Liver (tissue), 8 donors: ENCODE measurements at regions not wholly inside any gene's neighbourhood (a gene's known extent, or its start where the extent isn't known, plus 50 kb on each side); places are given as distances from the start of the nearest gene placed in this dataset.

ENCODE experiments used
- DNase-seq: peaks from one replicate; pipeline ENCODE4 v3.0.0-alpha.2; 2017; ENCODE audit warnings: low spot score
- H3K27ac ChIP-seq, 2 donors: one replicate each; pipeline ENCODE4 v1.7.0; 2013; ENCODE audit warnings: inconsistent platforms in 2 of 2, low read length in 2 of 2, control low read depth in 1 of 2, low read depth in 1 of 2, mild to moderate bottlenecking in 1 of 2
- H3K27me3 ChIP-seq, 4 donors: one replicate each; pipeline versions ENCODE4 v1.6.1 to v1.7.0; 2013; ENCODE audit warnings: low read length in 3 of 4, inconsistent platforms in 1 of 4, mild to moderate bottlenecking in 1 of 4, moderate library complexity in 1 of 4; ENCODE audit not compliant: control insufficient read depth in 4 of 4, insufficient read depth in 4 of 4
- H3K36me3 ChIP-seq, 4 donors: one replicate each; pipeline versions ENCODE4 v1.6.1 to v1.7.0; 2013; ENCODE audit warnings: low read length in 3 of 4, mild to moderate bottlenecking in 3 of 4, low read depth in 1 of 4, moderate library complexity in 1 of 4; ENCODE audit not compliant: control insufficient read depth in 4 of 4, insufficient read depth in 3 of 4
- H3K4me1 ChIP-seq, 4 donors: one replicate each; pipeline versions ENCODE4 v1.6.1 to v1.7.0; 2013; ENCODE audit warnings: low read length in 3 of 4, mild to moderate bottlenecking in 3 of 4, moderate library complexity in 1 of 4; ENCODE audit not compliant: control insufficient read depth in 4 of 4, insufficient read depth in 4 of 4
- H3K4me3 ChIP-seq, 3 donors: one replicate each; pipeline versions ENCODE4 v1.6.1 to v1.7.0; 2013; ENCODE audit warnings: low read length in 3 of 3, control low read depth in 1 of 3, low read depth in 1 of 3, mild to moderate bottlenecking in 1 of 3
- H3K9ac ChIP-seq, 2 donors: one replicate each; pipeline ENCODE4 v1.7.0; 2013; ENCODE audit warnings: low read length in 2 of 2, mild to moderate bottlenecking in 2 of 2, moderate library complexity in 2 of 2, control low read depth in 1 of 2, low read depth in 1 of 2
- H3K9me3 ChIP-seq, 4 donors: one replicate each; pipeline versions ENCODE4 v1.6.1 to v1.7.0; 2013; ENCODE audit warnings: low read length in 3 of 4; ENCODE audit not compliant: control insufficient read depth in 4 of 4
- ATF3 ChIP-seq: IDR thresholded peaks from 2 replicates; pipeline ENCODE4 v1.6.1; 2016; ENCODE audit warnings: antibody characterized with exemption
- EGR1 ChIP-seq, 2 donors: IDR thresholded peaks; 2 replicates each; pipeline ENCODE4 v1.6.1; 2016 to 2018; ENCODE audit warnings: antibody characterized with exemption in 2 of 2, low read depth in 2 of 2
- FOXA1 ChIP-seq: IDR thresholded peaks from 2 replicates; pipeline ENCODE4 v1.6.1; 2016; ENCODE audit warnings: antibody characterized with exemption
- FOXA2 ChIP-seq: IDR thresholded peaks from 2 replicates; pipeline ENCODE4 v1.6.1; 2016; ENCODE audit warnings: antibody characterized with exemption
- GABPA ChIP-seq, 2 donors: IDR thresholded peaks in 1 of 2; conservative IDR thresholded peaks in 1 of 2; 2 replicates each; pipeline ENCODE4 v1.6.1; 2016; ENCODE audit warnings: antibody characterized with exemption in 2 of 2, mild to moderate bottlenecking in 1 of 2, moderate library complexity in 1 of 2
- HNF4A ChIP-seq, 2 donors: conservative IDR thresholded peaks; 2 replicates each; pipeline ENCODE4 v1.6.1; 2016; ENCODE audit warnings: antibody characterized with exemption in 2 of 2, mild to moderate bottlenecking in 2 of 2
- HNF4G ChIP-seq: IDR thresholded peaks from 2 replicates; pipeline ENCODE4 v1.6.1; 2016; ENCODE audit warnings: antibody characterized with exemption
- JUND ChIP-seq, 2 donors: IDR thresholded peaks; 2 replicates each; pipeline ENCODE4 v1.6.1; 2016; ENCODE audit warnings: antibody characterized with exemption in 2 of 2
- NR2F2 ChIP-seq: IDR thresholded peaks from 2 replicates; pipeline ENCODE4 v1.6.1; 2016; ENCODE audit warnings: antibody characterized with exemption
- RAD21 ChIP-seq, 2 donors: IDR thresholded peaks; 2 replicates each; pipeline ENCODE4 v1.6.1; 2016; ENCODE audit warnings: antibody characterized with exemption in 2 of 2, mild to moderate bottlenecking in 2 of 2
- RXRA ChIP-seq, 2 donors: IDR thresholded peaks; 2 replicates each; pipeline ENCODE4 v1.6.1; 2017 to 2018; ENCODE audit warnings: antibody characterized with exemption in 2 of 2, mild to moderate bottlenecking in 1 of 2
- SP1 ChIP-seq: IDR thresholded peaks from 2 replicates; pipeline ENCODE4 v1.6.1; 2018; ENCODE audit warnings: antibody characterized with exemption, mild to moderate bottlenecking
- TAF1 ChIP-seq: conservative IDR thresholded peaks from 2 replicates; pipeline ENCODE4 v1.6.1; 2016; ENCODE audit warnings: antibody characterized with exemption, mild to moderate bottlenecking
- YY1 ChIP-seq: IDR thresholded peaks from 2 replicates; pipeline ENCODE4 v1.6.1; 2016; ENCODE audit warnings: antibody characterized with exemption, mild to moderate bottlenecking
- WGBS: extraction: QIAGEN DNeasy Blood & Tissue Kit; methylation state at CpG from one replicate; pipeline ENCODE4 v1.1.7; 2013; 5-methylcytosine and 5-hydroxymethylcytosine counted together
- TF ChIP-seq, protein P1 (sequence below): fragments of 150-350 bp; IDR thresholded peaks from 2 replicates; pipeline ENCODE4 v1.5.1; 2017; ENCODE audit warnings: improper control_type of control experiment, low read depth, low read length; ENCODE audit not compliant: missing input control
- TF ChIP-seq, protein P2 (sequence below): IDR thresholded peaks from 2 replicates; pipeline ENCODE4 v1.6.1; 2016; ENCODE audit warnings: antibody characterized with exemption
- TF ChIP-seq, protein P3 (sequence below): IDR thresholded peaks from 2 replicates; pipeline ENCODE4 v1.6.1; 2016; ENCODE audit warnings: antibody characterized with exemption
- TF ChIP-seq, protein P4 (sequence below): IDR thresholded peaks from 2 replicates; pipeline ENCODE4 v1.6.1; 2016; ENCODE audit warnings: antibody characterized with exemption, mild to moderate bottlenecking
- donor health status: healthy.
- donor health status: healthy.
- donor health status: healthy.
- donor health status: healthy.
- donor health status: healthy.

GRCh38 chr3:22994781-22995180 is 208.3 kb upstream of the UBE2E2 start:
- no peak overlapping the region for H3K27ac ChIP-seq
- TF ChIP-seq HNF4A (conservative IDR thresholded peaks at IDR 0.05) = no peak
- TF ChIP-seq EGR1 (IDR thresholded peaks at IDR 0.05; ENCODE audit: low read depth in 2 of 2) = no peak
- TF ChIP-seq YY1 = no peak
- TF ChIP-seq RAD21 (IDR thresholded peaks at IDR 0.05) = no peak
- TF ChIP-seq RXRA (IDR thresholded peaks at IDR 0.05) = no peak
- TF ChIP-seq, protein P1, sequence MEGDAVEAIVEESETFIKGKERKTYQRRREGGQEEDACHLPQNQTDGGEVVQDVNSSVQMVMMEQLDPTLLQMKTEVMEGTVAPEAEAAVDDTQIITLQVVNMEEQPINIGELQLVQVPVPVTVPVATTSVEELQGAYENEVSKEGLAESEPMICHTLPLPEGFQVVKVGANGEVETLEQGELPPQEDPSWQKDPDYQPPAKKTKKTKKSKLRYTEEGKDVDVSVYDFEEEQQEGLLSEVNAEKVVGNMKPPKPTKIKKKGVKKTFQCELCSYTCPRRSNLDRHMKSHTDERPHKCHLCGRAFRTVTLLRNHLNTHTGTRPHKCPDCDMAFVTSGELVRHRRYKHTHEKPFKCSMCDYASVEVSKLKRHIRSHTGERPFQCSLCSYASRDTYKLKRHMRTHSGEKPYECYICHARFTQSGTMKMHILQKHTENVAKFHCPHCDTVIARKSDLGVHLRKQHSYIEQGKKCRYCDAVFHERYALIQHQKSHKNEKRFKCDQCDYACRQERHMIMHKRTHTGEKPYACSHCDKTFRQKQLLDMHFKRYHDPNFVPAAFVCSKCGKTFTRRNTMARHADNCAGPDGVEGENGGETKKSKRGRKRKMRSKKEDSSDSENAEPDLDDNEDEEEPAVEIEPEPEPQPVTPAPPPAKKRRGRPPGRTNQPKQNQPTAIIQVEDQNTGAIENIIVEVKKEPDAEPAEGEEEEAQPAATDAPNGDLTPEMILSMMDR = no peak
- TF ChIP-seq ATF3 = no peak
- TF ChIP-seq, protein P2, sequence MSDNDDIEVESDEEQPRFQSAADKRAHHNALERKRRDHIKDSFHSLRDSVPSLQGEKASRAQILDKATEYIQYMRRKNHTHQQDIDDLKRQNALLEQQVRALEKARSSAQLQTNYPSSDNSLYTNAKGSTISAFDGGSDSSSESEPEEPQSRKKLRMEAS = no peak
- TF ChIP-seq GABPA (IDR thresholded peaks at IDR 0.05 in 1 of 2, conservative IDR thresholded peaks at IDR 0.05 in 1 of 2) = no peak
- TF ChIP-seq NR2F2 = no peak
- no peak for TF ChIP-seq FOXA2
- TF ChIP-seq, protein P3, sequence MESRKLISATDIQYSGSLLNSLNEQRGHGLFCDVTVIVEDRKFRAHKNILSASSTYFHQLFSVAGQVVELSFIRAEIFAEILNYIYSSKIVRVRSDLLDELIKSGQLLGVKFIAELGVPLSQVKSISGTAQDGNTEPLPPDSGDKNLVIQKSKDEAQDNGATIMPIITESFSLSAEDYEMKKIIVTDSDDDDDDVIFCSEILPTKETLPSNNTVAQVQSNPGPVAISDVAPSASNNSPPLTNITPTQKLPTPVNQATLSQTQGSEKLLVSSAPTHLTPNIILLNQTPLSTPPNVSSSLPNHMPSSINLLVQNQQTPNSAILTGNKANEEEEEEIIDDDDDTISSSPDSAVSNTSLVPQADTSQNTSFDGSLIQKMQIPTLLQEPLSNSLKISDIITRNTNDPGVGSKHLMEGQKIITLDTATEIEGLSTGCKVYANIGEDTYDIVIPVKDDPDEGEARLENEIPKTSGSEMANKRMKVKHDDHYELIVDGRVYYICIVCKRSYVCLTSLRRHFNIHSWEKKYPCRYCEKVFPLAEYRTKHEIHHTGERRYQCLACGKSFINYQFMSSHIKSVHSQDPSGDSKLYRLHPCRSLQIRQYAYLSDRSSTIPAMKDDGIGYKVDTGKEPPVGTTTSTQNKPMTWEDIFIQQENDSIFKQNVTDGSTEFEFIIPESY = no peak
- no peak for TF ChIP-seq TAF1
- H3K4me1 ChIP-seq = no peaks in the 10 kb centered on the region
- no peak overlapping the region for H3K9ac ChIP-seq
- DNase-seq = no peak
- H3K4me3 ChIP-seq = no peak overlapping the region
- 86% methylated on average over 2 of the region's 2 CpGs for WGBS
- H3K36me3 ChIP-seq = no peaks in the 10 kb centered on the region
- H3K27me3 ChIP-seq = no peaks in the 10 kb centered on the region
- no peaks in the 10 kb centered on the region for H3K9me3 ChIP-seq

GRCh38 chr3:22996920-22997571 is 206.1 kb upstream of the UBE2E2 start:
- Histone ChIP-seq H3K9me3 (no peaks in the 10 kb centered on the region), H3K4me3 (no peak overlapping the region), H3K9ac (no peak overlapping the region), H3K27me3 (no peaks in the 10 kb centered on the region), H3K27ac (no peak overlapping the region), H3K4me1 (no peaks in the 10 kb centered on the region), H3K36me3 (no peaks in the 10 kb centered on the region)
- DNase-seq = no peak
- WGBS = 74% methylated on average over 2 of the region's 2 CpGs
- TF ChIP-seq SP1 (no peak), FOXA2 (no peak), EGR1 (IDR thresholded peaks at IDR 0.05; ENCODE audit: low read depth in 2 of 2) (no peak), NR2F2 (no peak), HNF4G (no peak), HNF4A (conservative IDR thresholded peaks at IDR 0.05) (no peak), RXRA (IDR thresholded peaks at IDR 0.05) (no peak), FOXA1 (no peak), YY1 (no peak), TAF1 (no peak), ATF3 (no peak), GABPA (IDR thresholded peaks at IDR 0.05 in 1 of 2, conservative IDR thresholded peaks at IDR 0.05 in 1 of 2) (no peak), JUND (IDR thresholded peaks at IDR 0.05) (no peak)
- TF ChIP-seq, protein P3 = no peak
- TF ChIP-seq, protein P2 = no peak
- TF ChIP-seq, protein P1 = no peak
- TF ChIP-seq, protein P4, sequence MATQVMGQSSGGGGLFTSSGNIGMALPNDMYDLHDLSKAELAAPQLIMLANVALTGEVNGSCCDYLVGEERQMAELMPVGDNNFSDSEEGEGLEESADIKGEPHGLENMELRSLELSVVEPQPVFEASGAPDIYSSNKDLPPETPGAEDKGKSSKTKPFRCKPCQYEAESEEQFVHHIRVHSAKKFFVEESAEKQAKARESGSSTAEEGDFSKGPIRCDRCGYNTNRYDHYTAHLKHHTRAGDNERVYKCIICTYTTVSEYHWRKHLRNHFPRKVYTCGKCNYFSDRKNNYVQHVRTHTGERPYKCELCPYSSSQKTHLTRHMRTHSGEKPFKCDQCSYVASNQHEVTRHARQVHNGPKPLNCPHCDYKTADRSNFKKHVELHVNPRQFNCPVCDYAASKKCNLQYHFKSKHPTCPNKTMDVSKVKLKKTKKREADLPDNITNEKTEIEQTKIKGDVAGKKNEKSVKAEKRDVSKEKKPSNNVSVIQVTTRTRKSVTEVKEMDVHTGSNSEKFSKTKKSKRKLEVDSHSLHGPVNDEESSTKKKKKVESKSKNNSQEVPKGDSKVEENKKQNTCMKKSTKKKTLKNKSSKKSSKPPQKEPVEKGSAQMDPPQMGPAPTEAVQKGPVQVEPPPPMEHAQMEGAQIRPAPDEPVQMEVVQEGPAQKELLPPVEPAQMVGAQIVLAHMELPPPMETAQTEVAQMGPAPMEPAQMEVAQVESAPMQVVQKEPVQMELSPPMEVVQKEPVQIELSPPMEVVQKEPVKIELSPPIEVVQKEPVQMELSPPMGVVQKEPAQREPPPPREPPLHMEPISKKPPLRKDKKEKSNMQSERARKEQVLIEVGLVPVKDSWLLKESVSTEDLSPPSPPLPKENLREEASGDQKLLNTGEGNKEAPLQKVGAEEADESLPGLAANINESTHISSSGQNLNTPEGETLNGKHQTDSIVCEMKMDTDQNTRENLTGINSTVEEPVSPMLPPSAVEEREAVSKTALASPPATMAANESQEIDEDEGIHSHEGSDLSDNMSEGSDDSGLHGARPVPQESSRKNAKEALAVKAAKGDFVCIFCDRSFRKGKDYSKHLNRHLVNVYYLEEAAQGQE = no peak
